ENCODE measurements at regions not wholly inside any gene's neighbourhood (a gene's known extent, or its start where the extent isn't known, plus 50 kb on each side); places are given as distances from the start of the nearest gene placed in this dataset.

GRCh38 chr5:8410618-8411017, 541.7 kb downstream of the MTRR start:
- FAIRE-seq (no peak), ATAC-seq (no peak), DNase-seq (ENCODE audit: low read depth in 1 of 2, low spot score in 1 of 2) (no peak)
- CTCF ChIA-PET = interaction anchor here (0.6 kb wide), 1 partner anchor 16 kb away, joined by 3 read pairs; no protein-coding TSS in a partner anchor
- no peak for TF ChIP-seq HOXA7 (CRISPR knock-in tag; IDR thresholded peaks at IDR 0.05)
- no peak for TF ChIP-seq JUN (IDR thresholded peaks at IDR 0.05)
- no peak for TF ChIP-seq ESRRA (IDR thresholded peaks at IDR 0.05; ENCODE audit: borderline replicate concordance, low read length)
- TF ChIP-seq NFE2L2 (conservative IDR thresholded peaks at IDR 0.05; ENCODE audit: low read length) = no peak
- no peak for TF ChIP-seq HEYL (CRISPR knock-in tag; IDR thresholded peaks at IDR 0.05)
- no peak for TF ChIP-seq CBX8 (IDR thresholded peaks at IDR 0.05)
- TF ChIP-seq CHD4 (IDR thresholded peaks at IDR 0.05; ENCODE audit: borderline replicate concordance) = no peak
- POLR2A ChIA-PET = no interaction called here
- 1% methylated on average over 4 of the region's 4 CpGs for WGBS (ENCODE audit: missing lambda C conversion rate)
- no peak overlapping the region for H3K27ac ChIP-seq
- H3K4me3 ChIP-seq = no peak overlapping the region
- no peak overlapping the region for H3K4me2 ChIP-seq
- H3K4me1 ChIP-seq = no peaks in the 10 kb centered on the region
- no peaks in the 10 kb centered on the region for H3K9me3 ChIP-seq

- POLR2A ChIA-PET = no interaction called here
- no peak for TF ChIP-seq NPAS2 (CRISPR knock-in tag; IDR thresholded peaks at IDR 0.05; ENCODE audit: borderline replicate concordance)
- no peak for TF ChIP-seq HES2 (IDR thresholded peaks at IDR 0.05)
- no peak for TF ChIP-seq TFCP2L1 (CRISPR knock-in tag; IDR thresholded peaks at IDR 0.05)
- TF ChIP-seq JUNB (IDR thresholded peaks at IDR 0.05) = no peak
- no peak for TF ChIP-seq HMGXB4 (CRISPR knock-in tag; IDR thresholded peaks at IDR 0.05; ENCODE audit: borderline replicate concordance)
- no peak for TF ChIP-seq RFX5 (IDR thresholded peaks at IDR 0.05)
- TF ChIP-seq RAD21 (conservative IDR thresholded peaks at IDR 0.05 in 1 of 2, IDR thresholded peaks at IDR 0.05 in 1 of 2) = no peak
- TF ChIP-seq KDM5A (IDR thresholded peaks at IDR 0.05) = no peak
- TF ChIP-seq CBX8 (IDR thresholded peaks at IDR 0.05) = no peak
- no peak for TF ChIP-seq JUN (IDR thresholded peaks at IDR 0.05)
- no peak overlapping the region for H3K4me3 ChIP-seq
- ATAC-seq (no peak), DNase-seq (ENCODE audit: low read depth in 1 of 2, low spot score in 1 of 2) (no peak), FAIRE-seq (no peak)
- 7% methylated on average over 7 of the region's 7 CpGs for WGBS (ENCODE audit: missing lambda C conversion rate)
- no peaks in the 10 kb centered on the region for H3K4me1 ChIP-seq
- no peak overlapping the region for H3K4me2 ChIP-seq
- H3K27ac ChIP-seq = no peak overlapping the region
- CTCF ChIA-PET = no interaction called here
- no peaks in the 10 kb centered on the region for H3K9me3 ChIP-seq
Measured at GRCh38 chr5:8413975-8414374, 545.0 kb downstream of the MTRR start.

- 6% methylated on average over 4 of the region's 4 CpGs for WGBS (ENCODE audit: missing lambda C conversion rate)
- ATAC-seq (no peak), FAIRE-seq (no peak), DNase-seq (ENCODE audit: low read depth in 1 of 2, low spot score in 1 of 2) (no peak)
- no peak for TF ChIP-seq CHD2 (IDR thresholded peaks at IDR 0.05; ENCODE audit: low read length, partially characterized antibody)
- Histone ChIP-seq H3K9me3 (no peaks in the 10 kb centered on the region), H3K27ac (no peak overlapping the region), H3K4me1 (no peaks in the 10 kb centered on the region), H3K4me2 (no peak overlapping the region), H3K4me3 (no peak overlapping the region)
- ChIA-PET CTCF (no interaction called here), POLR2A (no interaction called here)
Measured at GRCh38 chr5:8417316-8418048, 548.5 kb downstream of the MTRR start.

- WGBS (ENCODE audit: missing lambda C conversion rate) = 8% methylated on average over 3 of the region's 3 CpGs
- ATAC-seq (no peak), FAIRE-seq (no peak), DNase-seq (ENCODE audit: low read depth in 1 of 2, low spot score in 1 of 2) (no peak)
- H3K27ac ChIP-seq = no peak overlapping the region
- no peak for TF ChIP-seq E2F6 (IDR thresholded peaks at IDR 0.05; ENCODE audit: borderline replicate concordance, low read depth)
- TF ChIP-seq MAX (IDR thresholded peaks at IDR 0.05) = no peak
- TF ChIP-seq HOXA7 (CRISPR knock-in tag; IDR thresholded peaks at IDR 0.05) = no peak
- TF ChIP-seq FOSL2 (IDR thresholded peaks at IDR 0.05) = no peak
- no peak for TF ChIP-seq FOSL2 (CRISPR knock-in tag; IDR thresholded peaks at IDR 0.05)
- TF ChIP-seq PBX3 (IDR thresholded peaks at IDR 0.05) = no peak
- TF ChIP-seq SREBF2 (IDR thresholded peaks at IDR 0.05) = no peak
- TF ChIP-seq CHD2 (IDR thresholded peaks at IDR 0.05; ENCODE audit: low read length, partially characterized antibody) = no peak
- POLR2A ChIA-PET = no interaction called here
- H3K4me2 ChIP-seq = no peak overlapping the region
- H3K4me3 ChIP-seq = no peak overlapping the region
- CTCF ChIA-PET = no interaction called here
- no peaks in the 10 kb centered on the region for H3K4me1 ChIP-seq
- H3K9me3 ChIP-seq = no peaks in the 10 kb centered on the region
Measured at GRCh38 chr5:8418049-8418426, 549.1 kb downstream of the MTRR start.
